Mucosa of rectum (tissue), 2 donors: ENCODE measurements at regions not wholly inside any gene's neighbourhood (a gene's known extent, or its start where the extent isn't known, plus 50 kb on each side); places are given as distances from the start of the nearest gene placed in this dataset.
"Not testable (repeated sequence)": the region's sequence is repeated elsewhere in the genome, so short reads cannot be mapped to it uniquely, and the experiment has no call there.

Experiments
- H3K27ac ChIP-seq, 2 donors: one replicate each; pipeline ENCODE4 v1.7.0; 2013; ENCODE audit warnings: inconsistent platforms in 2 of 2, low read depth in 2 of 2, low read length in 2 of 2
- H3K27me3 ChIP-seq, 2 donors: one replicate each; pipeline ENCODE4 v1.7.0; 2013; ENCODE audit warnings: low read length in 2 of 2; ENCODE audit not compliant: control insufficient read depth in 2 of 2, insufficient read depth in 2 of 2
- H3K36me3 ChIP-seq, 2 donors: one replicate each; pipeline ENCODE4 v1.7.0; 2013; ENCODE audit warnings: low read length in 2 of 2; ENCODE audit not compliant: control insufficient read depth in 2 of 2, insufficient read depth in 2 of 2
- H3K4me1 ChIP-seq, 2 donors: one replicate each; pipeline ENCODE4 v1.7.0; 2013; ENCODE audit warnings: low read length in 2 of 2, mild to moderate bottlenecking in 1 of 2; ENCODE audit not compliant: control insufficient read depth in 2 of 2, insufficient read depth in 2 of 2
- H3K4me3 ChIP-seq, 2 donors: one replicate each; pipeline ENCODE4 v1.7.0; 2013; ENCODE audit warnings: low read length in 2 of 2
- H3K9ac ChIP-seq, 2 donors: one replicate each; pipeline ENCODE4 v1.7.0; 2013; ENCODE audit warnings: low read length in 2 of 2, low read depth in 1 of 2, mild to moderate bottlenecking in 1 of 2
- H3K9me3 ChIP-seq, 2 donors: one replicate each; pipeline ENCODE4 v1.7.0; 2013; ENCODE audit warnings: low read length in 2 of 2; ENCODE audit not compliant: control insufficient read depth in 2 of 2
- donor health status: healthy.
- donor health status: Normal muscosa, but diverticular disease.

DNA sequence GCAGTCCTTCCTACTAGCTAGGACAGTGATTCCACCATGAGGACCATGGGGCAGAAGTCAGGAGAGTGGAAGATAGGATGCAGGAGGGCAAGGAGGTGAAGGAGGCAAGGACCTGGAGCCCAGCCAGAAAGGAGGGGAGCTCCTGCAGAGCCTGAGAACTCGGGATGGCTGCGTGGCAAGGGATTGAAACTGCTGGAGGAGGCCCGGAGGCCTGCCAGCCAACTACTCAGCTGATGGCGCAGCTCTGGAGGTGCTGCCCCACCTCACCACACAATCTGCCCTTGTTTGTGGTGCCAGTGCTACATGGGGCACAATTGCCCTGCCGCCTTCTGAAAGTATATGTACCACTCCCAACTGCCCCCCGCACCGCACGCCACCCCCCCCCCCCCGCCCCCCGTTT is 307.3 kb upstream of the CHRNA7 start:
- not testable (repeated sequence) for H3K9ac ChIP-seq, H3K27ac ChIP-seq, H3K9me3 ChIP-seq, H3K27me3 ChIP-seq, H3K36me3 ChIP-seq, H3K4me1 ChIP-seq, H3K4me3 ChIP-seq

DNA sequence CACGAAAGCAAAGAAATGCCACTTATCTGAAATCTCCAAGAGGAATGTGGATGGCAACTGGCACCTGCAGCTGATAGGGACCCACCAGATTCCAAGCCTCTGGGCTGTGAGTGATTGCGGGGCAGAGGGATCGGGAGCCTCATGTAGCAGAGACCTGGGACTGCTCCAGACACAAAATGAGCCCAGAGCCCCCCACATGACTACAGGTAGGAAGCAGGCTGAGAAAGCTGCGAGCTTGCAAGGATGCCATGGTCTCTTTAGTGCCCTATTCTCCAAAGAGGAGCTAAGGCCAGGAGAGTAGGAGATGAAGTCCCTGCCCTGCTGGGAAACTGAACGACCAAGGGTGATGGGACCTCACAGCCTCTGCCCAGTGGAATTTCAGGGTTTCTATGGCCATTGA is 305.4 kb upstream of the CHRNA7 start:
- not testable (repeated sequence) for H3K4me3 ChIP-seq, H3K36me3 ChIP-seq, H3K9me3 ChIP-seq, H3K4me1 ChIP-seq, H3K9ac ChIP-seq, H3K27me3 ChIP-seq, H3K27ac ChIP-seq

DNA sequence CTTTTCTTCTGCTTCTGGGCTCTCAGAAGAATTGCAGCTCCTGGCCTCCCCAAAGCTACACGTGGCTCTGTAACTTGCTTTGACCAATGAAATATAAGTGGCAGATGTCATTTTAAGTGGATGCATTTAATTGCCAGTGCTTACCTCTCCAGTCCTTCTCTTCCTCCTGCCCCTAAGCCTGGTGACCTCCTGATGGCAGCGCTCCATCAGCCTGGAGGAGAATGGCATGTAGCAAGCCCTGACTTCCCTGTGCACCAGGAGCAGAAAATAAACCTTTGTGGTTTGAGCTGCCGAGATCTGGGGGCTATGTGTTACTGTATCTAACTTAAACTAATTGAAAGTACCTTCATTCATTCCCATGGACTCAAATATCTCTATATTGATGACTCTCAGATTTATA is 304.7 kb upstream of the CHRNA7 start:
- not testable (repeated sequence) for H3K4me3 ChIP-seq, H3K9me3 ChIP-seq, H3K4me1 ChIP-seq, H3K9ac ChIP-seq, H3K27ac ChIP-seq, H3K36me3 ChIP-seq, H3K27me3 ChIP-seq

DNA sequence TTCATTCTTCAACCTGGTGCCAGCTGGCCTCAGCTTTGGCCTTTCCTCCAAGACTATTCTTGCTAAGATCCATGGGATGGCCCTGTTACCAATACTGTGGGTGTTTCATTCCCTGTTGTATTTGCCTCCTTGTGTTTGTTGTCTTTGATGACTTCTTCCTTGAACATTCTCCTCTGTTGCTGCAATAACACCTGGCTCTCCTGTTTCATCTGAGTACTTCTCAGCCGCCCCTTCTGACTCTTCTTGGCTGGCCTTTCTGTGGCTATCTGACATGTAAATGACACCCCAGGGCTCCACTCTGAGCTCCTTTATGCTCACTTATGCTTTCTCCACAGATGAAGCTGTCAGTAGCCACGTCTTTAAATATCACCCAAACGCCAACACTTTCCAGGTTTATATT is 302.7 kb upstream of the CHRNA7 start:
- Histone ChIP-seq H3K9ac (no peak overlapping the region), H3K9me3 (no peaks in the 10 kb centered on the region), H3K36me3 (no peaks in the 10 kb centered on the region), H3K27ac (no peak overlapping the region), H3K4me3 (no peak overlapping the region), H3K27me3 (no peaks in the 10 kb centered on the region), H3K4me1 (no peaks in the 10 kb centered on the region)

DNA sequence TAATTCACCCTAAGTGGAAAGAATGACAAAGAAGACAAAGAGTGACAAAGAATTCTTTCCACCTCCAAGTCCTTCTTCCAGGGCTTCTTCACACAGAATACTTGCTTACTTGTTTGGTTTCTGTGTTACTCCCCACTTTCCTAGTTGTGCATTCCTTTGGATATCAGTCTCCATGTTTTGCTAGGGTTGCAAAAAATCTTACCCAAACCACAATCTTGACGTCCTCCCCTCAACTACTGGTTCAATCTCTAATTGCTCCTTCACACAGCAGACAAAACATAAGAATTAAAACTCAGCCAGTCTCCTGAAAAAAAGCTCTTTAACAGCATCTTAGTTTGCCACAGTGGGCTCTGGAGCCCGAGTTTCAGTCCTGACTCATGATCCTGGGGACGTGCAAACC is 297.6 kb upstream of the CHRNA7 start:
- Histone ChIP-seq H3K27me3 (no peaks in the 10 kb centered on the region), H3K9me3 (no peaks in the 10 kb centered on the region), H3K27ac (no peak overlapping the region), H3K4me1 (no peaks in the 10 kb centered on the region), H3K9ac (no peak overlapping the region), H3K36me3 (no peaks in the 10 kb centered on the region), H3K4me3 (no peak overlapping the region)

DNA sequence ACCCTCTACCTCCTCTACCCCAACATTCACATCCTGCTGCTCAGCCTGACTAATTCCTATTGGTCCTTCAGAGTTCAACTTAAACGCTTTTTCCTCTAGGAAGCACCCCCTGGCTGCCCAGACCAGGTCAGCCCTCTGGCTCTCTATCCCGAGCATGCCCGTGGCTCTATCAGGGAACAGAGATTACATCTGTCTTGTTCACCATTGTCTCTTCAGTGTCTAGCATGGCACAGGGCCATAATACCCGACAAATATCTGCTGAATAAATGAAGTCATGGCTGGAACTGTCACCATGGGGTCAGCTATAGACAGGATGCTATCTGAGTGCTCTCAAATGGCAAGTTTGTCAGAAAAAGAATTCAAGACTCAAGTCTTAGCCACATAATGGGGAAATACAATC is 296.9 kb upstream of the CHRNA7 start:
- Histone ChIP-seq H3K4me1 (no peaks in the 10 kb centered on the region), H3K9me3 (no peaks in the 10 kb centered on the region), H3K27me3 (no peaks in the 10 kb centered on the region), H3K27ac (no peak overlapping the region), H3K36me3 (no peaks in the 10 kb centered on the region), H3K9ac (no peak overlapping the region), H3K4me3 (no peak overlapping the region)

DNA sequence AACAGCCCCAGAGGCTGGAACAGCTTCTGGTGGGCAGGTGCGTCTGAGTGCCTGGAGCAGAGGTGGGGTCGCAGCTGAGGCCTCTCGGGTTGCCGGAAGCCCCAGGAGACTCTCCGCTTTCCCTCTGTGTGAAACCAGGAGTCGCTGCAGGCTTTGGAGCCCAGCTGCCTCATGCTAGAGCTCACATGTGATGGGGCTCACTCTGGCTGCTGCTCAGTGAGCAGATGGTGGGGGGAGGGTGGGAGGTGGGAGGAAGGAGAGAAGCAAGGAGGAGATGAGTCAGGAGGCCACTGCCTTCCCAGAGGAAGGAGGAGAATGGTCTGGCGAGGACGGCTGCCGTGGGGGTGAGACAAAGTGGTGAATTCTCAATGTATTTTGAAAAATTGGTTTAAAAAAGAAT is 290.1 kb upstream of the CHRNA7 start:
- Histone ChIP-seq H3K4me1 (no peaks in the 10 kb centered on the region), H3K4me3 (no peak overlapping the region), H3K27me3 (no peaks in the 10 kb centered on the region), H3K27ac (no peak overlapping the region), H3K36me3 (no peaks in the 10 kb centered on the region), H3K9me3 (peaks cover 0 to 2% of the 10 kb centered on the region in 2 donors), H3K9ac (no peak overlapping the region)

DNA sequence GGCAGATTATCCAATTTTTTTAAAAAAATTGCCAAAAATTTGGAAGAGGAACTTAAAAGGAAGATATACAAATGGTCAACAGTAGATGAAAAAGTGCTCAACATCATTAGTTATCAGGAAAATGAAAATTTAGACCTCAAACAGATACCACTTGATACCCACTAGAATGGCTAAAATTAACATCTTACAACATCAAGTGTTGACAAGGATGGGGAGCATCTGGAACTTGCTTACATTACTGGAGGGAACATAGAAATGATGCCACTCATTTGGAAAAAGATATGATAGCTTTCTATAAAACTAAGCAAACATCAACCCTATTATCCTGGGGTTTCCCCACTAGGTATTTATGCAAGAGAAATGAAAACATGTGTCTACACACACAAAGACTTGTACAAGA is 284.5 kb upstream of the CHRNA7 start:
- no peaks in the 10 kb centered on the region for H3K36me3 ChIP-seq
- no peak overlapping the region for H3K9ac ChIP-seq
- H3K4me1 ChIP-seq = no peaks in the 10 kb centered on the region
- H3K4me3 ChIP-seq = no peak overlapping the region
- no peaks in the 10 kb centered on the region for H3K27me3 ChIP-seq
- no peak overlapping the region for H3K27ac ChIP-seq
- H3K9me3 ChIP-seq = peaks cover 0 to 2% of the 10 kb centered on the region in 2 donors

DNA sequence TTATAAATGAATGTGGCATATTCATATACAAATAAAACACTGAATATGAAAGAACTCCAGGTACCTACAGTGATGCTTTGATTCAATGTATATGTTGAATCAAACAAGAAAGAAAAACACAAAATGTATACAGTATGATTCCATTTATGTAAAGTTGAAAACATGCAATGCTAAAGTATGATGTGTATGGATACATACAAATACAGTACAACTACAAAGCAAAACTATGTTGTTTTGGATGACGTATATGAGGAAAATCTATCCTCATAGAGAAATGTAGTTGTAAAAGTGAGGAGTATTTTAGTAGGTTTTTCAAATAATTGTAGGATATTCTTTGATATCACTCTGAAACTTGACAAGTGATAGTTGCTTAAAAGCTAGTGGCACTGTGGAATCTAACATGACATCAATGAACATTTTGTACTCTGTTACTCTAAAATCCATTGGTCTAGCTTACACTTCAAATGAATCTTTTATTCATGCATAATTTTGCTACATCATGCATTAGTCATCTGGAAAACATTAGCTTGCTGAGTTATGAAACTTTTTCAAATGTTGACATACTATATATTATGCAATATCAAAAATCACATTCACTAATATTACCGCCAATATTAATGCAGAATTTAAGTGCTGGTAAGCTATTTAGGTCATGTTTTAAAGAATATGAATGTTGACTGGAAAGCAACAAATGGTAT is 278.1 kb upstream of the CHRNA7 start:
- Histone ChIP-seq H3K36me3 (no peaks in the 10 kb centered on the region), H3K27me3 (no peaks in the 10 kb centered on the region), H3K9me3 (no peaks in the 10 kb centered on the region), H3K27ac (no peak overlapping the region), H3K9ac (no peak overlapping the region), H3K4me3 (no peak overlapping the region), H3K4me1 (no peaks in the 10 kb centered on the region)

DNA sequence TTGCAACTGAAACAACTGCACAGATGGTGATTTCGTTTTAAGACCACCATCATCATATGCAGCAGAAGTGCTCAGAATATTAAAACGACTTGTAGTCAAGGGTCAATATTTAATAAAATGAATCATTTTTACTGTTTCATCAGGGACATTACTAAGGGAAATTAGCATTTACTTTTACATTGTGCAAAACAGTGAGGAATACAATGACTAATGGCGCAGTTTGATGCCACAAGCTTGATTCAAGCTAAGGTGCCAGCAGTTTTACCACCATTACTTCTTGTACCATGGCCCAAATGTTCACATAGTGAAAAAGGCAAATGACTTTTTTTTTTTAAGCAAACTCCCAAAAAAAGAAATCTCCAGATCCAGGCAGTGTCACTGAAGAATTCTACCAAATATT is 277.4 kb upstream of the CHRNA7 start:
- Histone ChIP-seq H3K4me3 (no peak overlapping the region), H3K4me1 (no peaks in the 10 kb centered on the region), H3K9me3 (no peaks in the 10 kb centered on the region), H3K27ac (no peak overlapping the region), H3K27me3 (no peaks in the 10 kb centered on the region), H3K36me3 (no peaks in the 10 kb centered on the region), H3K9ac (no peak overlapping the region)

DNA sequence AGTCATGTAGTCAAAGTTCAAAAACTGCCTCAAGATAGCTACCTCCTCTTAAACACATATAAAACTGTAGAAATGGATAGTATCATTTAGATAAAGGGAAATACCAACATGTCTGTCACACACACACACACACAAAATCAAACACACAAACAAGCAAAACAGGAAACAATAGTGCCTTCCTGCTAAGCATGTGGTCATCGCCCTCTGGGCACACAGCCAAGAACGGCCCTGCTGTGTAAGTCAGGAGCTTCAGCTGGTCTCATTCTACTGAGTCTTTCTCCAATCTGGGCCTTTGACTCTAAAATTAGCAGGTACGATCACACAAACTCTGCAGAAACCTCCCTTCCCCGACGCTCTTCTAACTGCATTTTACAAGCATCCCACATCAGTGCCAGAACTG is 272.2 kb upstream of the CHRNA7 start:
- Histone ChIP-seq H3K9ac (no peak overlapping the region), H3K27me3 (no peaks in the 10 kb centered on the region), H3K4me3 (no peak overlapping the region), H3K9me3 (no peaks in the 10 kb centered on the region), H3K27ac (no peak overlapping the region), H3K4me1 (no peaks in the 10 kb centered on the region), H3K36me3 (no peaks in the 10 kb centered on the region)
